GM21529 (cell line): ENCODE measurements at regions not wholly inside any gene's neighbourhood (a gene's known extent, or its start where the extent isn't known, plus 50 kb on each side); places are given as distances from the start of the nearest gene placed in this dataset.

Source experiments
- ATAC-seq: cut with Tn5 transposase; IDR thresholded peaks from one replicate; pipeline ENCODE4 v1.9.1; 2021; ENCODE audit not compliant: unreplicated experiment

GRCh38 chr15:93250950-93251349 lies 161.9 kb upstream of the RGMA start:
- no peak for ATAC-seq

- ATAC-seq: no peak
These were observed 161.2 kb upstream of the RGMA start for GRCh38 chr15:93250209-93250608.

GRCh38 chr15:93249623-93250022 lies 160.6 kb upstream of the RGMA start:
- no peak for ATAC-seq

- ATAC-seq: no peak
These were observed 158.6 kb upstream of the RGMA start for GRCh38 chr15:93247466-93248121.

- no peak for ATAC-seq
These were observed 157.5 kb upstream of the RGMA start for GRCh38 chr15:93246266-93247242.

- ATAC-seq: no peak
These were observed 156.6 kb upstream of the RGMA start for GRCh38 chr15:93245661-93246042.

- ATAC-seq: no peak
These were observed 156.0 kb upstream of the RGMA start for GRCh38 chr15:93244696-93245660.

GRCh38 chr15:93243573-93243972 lies 154.6 kb upstream of the RGMA start:
- ATAC-seq: no peak

GRCh38 chr15:93241696-93242585 lies 152.9 kb upstream of the RGMA start:
- ATAC-seq: no peak

- no peak for ATAC-seq
These were observed 151.0 kb upstream of the RGMA start for GRCh38 chr15:93239993-93240392.

- ATAC-seq: no peak
These were observed 150.6 kb upstream of the RGMA start for GRCh38 chr15:93239591-93239990.

- no peak for ATAC-seq
These were observed 149.6 kb upstream of the RGMA start for GRCh38 chr15:93238641-93239040.

- ATAC-seq: no peak
These were observed 147.1 kb upstream of the RGMA start for GRCh38 chr15:93235926-93236780.

GRCh38 chr15:93235269-93235668 lies 146.3 kb upstream of the RGMA start:
- no peak for ATAC-seq

- ATAC-seq: no peak
These were observed 144.7 kb upstream of the RGMA start for GRCh38 chr15:93233710-93234109.

- no peak for ATAC-seq
These were observed 143.8 kb upstream of the RGMA start for GRCh38 chr15:93232845-93233244.

GRCh38 chr15:93231994-93232393 lies 143.0 kb upstream of the RGMA start:
- no peak for ATAC-seq

- no peak for ATAC-seq
These were observed 142.4 kb upstream of the RGMA start for GRCh38 chr15:93231261-93231925.

GRCh38 chr15:93228546-93228945 lies 139.5 kb upstream of the RGMA start:
- ATAC-seq: no peak
